GM23338 (cell line): ENCODE measurements at regions not wholly inside any gene's neighbourhood (a gene's known extent, or its start where the extent isn't known, plus 50 kb on each side); places are given as distances from the start of the nearest gene placed in this dataset.

Experiments
- CREB1 ChIP-seq: fragments of 250-450 bp; sonication (Bioruptor Pico); IDR thresholded peaks from 2 replicates; pipeline ENCODE4 v1.5.0; 2020; ENCODE audit warnings: low read depth, mild to moderate bottlenecking, moderate library complexity
- EZH2 ChIP-seq: fragments of 200-600 bp; sonication (generic); IDR thresholded peaks from one replicate; pipeline ENCODE4 v1.8.0; 2017; ENCODE audit warnings: antibody characterized with exemption, mild to moderate bottlenecking, low read depth; ENCODE audit not compliant: unreplicated experiment
- EZH2phosphoT487 ChIP-seq: fragments of 200-600 bp; sonication (generic); IDR thresholded peaks from one replicate; pipeline ENCODE4 v1.8.1; 2018; ENCODE audit warnings: antibody characterized with exemption; ENCODE audit not compliant: unreplicated experiment
- JUNB ChIP-seq: IDR thresholded peaks from one replicate; pipeline ENCODE4 v1.6.1; 2016; ENCODE audit warnings: antibody characterized with exemption; ENCODE audit not compliant: unreplicated experiment
- NANOG ChIP-seq: IDR thresholded peaks from 2 replicates; pipeline ENCODE4 v1.6.1; 2016; ENCODE audit warnings: antibody characterized with exemption, borderline replicate concordance
- POLR2AphosphoS5 ChIP-seq: IDR thresholded peaks from 2 replicates; pipeline ENCODE4 v1.6.1; 2016; ENCODE audit warnings: antibody characterized with exemption, low read depth
- STAT1 ChIP-seq: IDR thresholded peaks from one replicate; pipeline ENCODE4 v1.6.1; 2016; ENCODE audit warnings: antibody characterized with exemption; ENCODE audit not compliant: unreplicated experiment
- ZNF114 ChIP-seq: fragments of 250-450 bp; sonication (Bioruptor Pico); IDR thresholded peaks from 2 replicates; pipeline ENCODE4 v1.5.0; 2020; ENCODE audit warnings: mild to moderate bottlenecking, moderate library complexity
- ZNF331 ChIP-seq: fragments of 250-450 bp; sonication (Bioruptor Pico); IDR thresholded peaks from 2 replicates; pipeline ENCODE4 v1.5.0; 2020; ENCODE audit warnings: low read depth, mild to moderate bottlenecking, moderate library complexity
- TF ChIP-seq, protein P1 (sequence below), 2 experiments: fragments of 200-600 bp in 1 of 2; sonication (generic) in 1 of 2; conservative IDR thresholded peaks; 2 replicates each; pipeline versions ENCODE4 v1.5.1 to v1.6.1; 2016 to 2017; ENCODE audit warnings: antibody characterized with exemption in 2 of 2, low read depth in 2 of 2, mild to moderate bottlenecking in 2 of 2, moderate library complexity in 1 of 2
- TF ChIP-seq, protein P2 (sequence below): IDR thresholded peaks from one replicate; pipeline ENCODE4 v1.6.1; 2018; ENCODE audit warnings: antibody characterized with exemption; ENCODE audit not compliant: unreplicated experiment
- TF ChIP-seq, protein P3 (sequence below): IDR thresholded peaks from 2 replicates; pipeline ENCODE4 v1.6.1; 2016; ENCODE audit warnings: antibody characterized with exemption
- TF ChIP-seq, protein P4 (sequence below): fragments of 250-450 bp; sonication (Bioruptor Pico); IDR thresholded peaks from 2 replicates; pipeline ENCODE4 v1.5.0; 2020; ENCODE audit warnings: mild to moderate bottlenecking, moderate library complexity

DNA sequence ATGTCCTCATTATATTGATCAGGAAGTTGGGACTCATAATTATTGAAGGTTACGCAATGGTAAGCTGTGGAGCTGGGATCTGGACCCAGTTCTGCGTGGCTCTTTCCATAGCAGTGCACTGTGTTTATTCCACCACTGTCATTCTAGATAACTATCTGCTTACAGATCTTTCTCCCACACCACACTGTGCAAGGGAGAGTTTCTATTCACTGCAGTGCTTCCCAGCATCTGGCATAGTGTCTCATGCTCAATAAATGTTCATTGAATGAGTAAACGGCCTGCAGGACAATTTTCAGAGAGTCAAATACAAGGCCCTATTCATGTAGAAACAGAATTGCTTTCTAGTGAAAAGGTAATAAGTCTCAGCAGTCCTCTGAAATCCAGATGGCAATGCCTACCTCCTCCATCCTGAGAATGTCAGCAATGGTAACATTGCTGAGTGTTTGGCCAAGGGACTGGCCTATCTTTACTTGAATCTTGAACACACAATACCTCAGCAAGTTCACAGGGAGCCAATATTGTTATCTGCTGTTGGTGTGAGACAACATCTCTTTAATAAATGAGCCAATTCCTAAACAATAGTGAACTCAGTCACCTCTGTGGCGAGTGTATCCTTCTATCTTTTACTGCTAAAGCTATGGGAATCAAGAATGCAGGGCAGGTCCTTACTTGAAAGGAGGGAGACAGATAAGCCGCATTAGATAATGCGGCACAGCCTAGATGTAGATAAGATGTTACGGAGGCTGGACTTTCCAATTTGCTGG lies 332.4 kb upstream of the PRICKLE1 start:
- TF ChIP-seq, protein P1, sequence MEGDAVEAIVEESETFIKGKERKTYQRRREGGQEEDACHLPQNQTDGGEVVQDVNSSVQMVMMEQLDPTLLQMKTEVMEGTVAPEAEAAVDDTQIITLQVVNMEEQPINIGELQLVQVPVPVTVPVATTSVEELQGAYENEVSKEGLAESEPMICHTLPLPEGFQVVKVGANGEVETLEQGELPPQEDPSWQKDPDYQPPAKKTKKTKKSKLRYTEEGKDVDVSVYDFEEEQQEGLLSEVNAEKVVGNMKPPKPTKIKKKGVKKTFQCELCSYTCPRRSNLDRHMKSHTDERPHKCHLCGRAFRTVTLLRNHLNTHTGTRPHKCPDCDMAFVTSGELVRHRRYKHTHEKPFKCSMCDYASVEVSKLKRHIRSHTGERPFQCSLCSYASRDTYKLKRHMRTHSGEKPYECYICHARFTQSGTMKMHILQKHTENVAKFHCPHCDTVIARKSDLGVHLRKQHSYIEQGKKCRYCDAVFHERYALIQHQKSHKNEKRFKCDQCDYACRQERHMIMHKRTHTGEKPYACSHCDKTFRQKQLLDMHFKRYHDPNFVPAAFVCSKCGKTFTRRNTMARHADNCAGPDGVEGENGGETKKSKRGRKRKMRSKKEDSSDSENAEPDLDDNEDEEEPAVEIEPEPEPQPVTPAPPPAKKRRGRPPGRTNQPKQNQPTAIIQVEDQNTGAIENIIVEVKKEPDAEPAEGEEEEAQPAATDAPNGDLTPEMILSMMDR (conservative IDR thresholded peaks at IDR 0.05; ENCODE audit: low read depth in 2 of 2) = no peak
- TF ChIP-seq ZNF331 (CRISPR knock-in tag) (no peak), CREB1 (CRISPR knock-in tag) (no peak), POLR2AphosphoS5 (no peak), EZH2 (no peak), EZH2phosphoT487 (no peak), NANOG (no peak), JUNB (no peak), ZNF114 (CRISPR knock-in tag) (no peak), STAT1 (no peak)
- TF ChIP-seq, protein P2, sequence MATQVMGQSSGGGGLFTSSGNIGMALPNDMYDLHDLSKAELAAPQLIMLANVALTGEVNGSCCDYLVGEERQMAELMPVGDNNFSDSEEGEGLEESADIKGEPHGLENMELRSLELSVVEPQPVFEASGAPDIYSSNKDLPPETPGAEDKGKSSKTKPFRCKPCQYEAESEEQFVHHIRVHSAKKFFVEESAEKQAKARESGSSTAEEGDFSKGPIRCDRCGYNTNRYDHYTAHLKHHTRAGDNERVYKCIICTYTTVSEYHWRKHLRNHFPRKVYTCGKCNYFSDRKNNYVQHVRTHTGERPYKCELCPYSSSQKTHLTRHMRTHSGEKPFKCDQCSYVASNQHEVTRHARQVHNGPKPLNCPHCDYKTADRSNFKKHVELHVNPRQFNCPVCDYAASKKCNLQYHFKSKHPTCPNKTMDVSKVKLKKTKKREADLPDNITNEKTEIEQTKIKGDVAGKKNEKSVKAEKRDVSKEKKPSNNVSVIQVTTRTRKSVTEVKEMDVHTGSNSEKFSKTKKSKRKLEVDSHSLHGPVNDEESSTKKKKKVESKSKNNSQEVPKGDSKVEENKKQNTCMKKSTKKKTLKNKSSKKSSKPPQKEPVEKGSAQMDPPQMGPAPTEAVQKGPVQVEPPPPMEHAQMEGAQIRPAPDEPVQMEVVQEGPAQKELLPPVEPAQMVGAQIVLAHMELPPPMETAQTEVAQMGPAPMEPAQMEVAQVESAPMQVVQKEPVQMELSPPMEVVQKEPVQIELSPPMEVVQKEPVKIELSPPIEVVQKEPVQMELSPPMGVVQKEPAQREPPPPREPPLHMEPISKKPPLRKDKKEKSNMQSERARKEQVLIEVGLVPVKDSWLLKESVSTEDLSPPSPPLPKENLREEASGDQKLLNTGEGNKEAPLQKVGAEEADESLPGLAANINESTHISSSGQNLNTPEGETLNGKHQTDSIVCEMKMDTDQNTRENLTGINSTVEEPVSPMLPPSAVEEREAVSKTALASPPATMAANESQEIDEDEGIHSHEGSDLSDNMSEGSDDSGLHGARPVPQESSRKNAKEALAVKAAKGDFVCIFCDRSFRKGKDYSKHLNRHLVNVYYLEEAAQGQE = no peak
- TF ChIP-seq, protein P3, sequence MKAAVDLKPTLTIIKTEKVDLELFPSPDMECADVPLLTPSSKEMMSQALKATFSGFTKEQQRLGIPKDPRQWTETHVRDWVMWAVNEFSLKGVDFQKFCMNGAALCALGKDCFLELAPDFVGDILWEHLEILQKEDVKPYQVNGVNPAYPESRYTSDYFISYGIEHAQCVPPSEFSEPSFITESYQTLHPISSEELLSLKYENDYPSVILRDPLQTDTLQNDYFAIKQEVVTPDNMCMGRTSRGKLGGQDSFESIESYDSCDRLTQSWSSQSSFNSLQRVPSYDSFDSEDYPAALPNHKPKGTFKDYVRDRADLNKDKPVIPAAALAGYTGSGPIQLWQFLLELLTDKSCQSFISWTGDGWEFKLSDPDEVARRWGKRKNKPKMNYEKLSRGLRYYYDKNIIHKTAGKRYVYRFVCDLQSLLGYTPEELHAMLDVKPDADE = no peak
- TF ChIP-seq, protein P4, sequence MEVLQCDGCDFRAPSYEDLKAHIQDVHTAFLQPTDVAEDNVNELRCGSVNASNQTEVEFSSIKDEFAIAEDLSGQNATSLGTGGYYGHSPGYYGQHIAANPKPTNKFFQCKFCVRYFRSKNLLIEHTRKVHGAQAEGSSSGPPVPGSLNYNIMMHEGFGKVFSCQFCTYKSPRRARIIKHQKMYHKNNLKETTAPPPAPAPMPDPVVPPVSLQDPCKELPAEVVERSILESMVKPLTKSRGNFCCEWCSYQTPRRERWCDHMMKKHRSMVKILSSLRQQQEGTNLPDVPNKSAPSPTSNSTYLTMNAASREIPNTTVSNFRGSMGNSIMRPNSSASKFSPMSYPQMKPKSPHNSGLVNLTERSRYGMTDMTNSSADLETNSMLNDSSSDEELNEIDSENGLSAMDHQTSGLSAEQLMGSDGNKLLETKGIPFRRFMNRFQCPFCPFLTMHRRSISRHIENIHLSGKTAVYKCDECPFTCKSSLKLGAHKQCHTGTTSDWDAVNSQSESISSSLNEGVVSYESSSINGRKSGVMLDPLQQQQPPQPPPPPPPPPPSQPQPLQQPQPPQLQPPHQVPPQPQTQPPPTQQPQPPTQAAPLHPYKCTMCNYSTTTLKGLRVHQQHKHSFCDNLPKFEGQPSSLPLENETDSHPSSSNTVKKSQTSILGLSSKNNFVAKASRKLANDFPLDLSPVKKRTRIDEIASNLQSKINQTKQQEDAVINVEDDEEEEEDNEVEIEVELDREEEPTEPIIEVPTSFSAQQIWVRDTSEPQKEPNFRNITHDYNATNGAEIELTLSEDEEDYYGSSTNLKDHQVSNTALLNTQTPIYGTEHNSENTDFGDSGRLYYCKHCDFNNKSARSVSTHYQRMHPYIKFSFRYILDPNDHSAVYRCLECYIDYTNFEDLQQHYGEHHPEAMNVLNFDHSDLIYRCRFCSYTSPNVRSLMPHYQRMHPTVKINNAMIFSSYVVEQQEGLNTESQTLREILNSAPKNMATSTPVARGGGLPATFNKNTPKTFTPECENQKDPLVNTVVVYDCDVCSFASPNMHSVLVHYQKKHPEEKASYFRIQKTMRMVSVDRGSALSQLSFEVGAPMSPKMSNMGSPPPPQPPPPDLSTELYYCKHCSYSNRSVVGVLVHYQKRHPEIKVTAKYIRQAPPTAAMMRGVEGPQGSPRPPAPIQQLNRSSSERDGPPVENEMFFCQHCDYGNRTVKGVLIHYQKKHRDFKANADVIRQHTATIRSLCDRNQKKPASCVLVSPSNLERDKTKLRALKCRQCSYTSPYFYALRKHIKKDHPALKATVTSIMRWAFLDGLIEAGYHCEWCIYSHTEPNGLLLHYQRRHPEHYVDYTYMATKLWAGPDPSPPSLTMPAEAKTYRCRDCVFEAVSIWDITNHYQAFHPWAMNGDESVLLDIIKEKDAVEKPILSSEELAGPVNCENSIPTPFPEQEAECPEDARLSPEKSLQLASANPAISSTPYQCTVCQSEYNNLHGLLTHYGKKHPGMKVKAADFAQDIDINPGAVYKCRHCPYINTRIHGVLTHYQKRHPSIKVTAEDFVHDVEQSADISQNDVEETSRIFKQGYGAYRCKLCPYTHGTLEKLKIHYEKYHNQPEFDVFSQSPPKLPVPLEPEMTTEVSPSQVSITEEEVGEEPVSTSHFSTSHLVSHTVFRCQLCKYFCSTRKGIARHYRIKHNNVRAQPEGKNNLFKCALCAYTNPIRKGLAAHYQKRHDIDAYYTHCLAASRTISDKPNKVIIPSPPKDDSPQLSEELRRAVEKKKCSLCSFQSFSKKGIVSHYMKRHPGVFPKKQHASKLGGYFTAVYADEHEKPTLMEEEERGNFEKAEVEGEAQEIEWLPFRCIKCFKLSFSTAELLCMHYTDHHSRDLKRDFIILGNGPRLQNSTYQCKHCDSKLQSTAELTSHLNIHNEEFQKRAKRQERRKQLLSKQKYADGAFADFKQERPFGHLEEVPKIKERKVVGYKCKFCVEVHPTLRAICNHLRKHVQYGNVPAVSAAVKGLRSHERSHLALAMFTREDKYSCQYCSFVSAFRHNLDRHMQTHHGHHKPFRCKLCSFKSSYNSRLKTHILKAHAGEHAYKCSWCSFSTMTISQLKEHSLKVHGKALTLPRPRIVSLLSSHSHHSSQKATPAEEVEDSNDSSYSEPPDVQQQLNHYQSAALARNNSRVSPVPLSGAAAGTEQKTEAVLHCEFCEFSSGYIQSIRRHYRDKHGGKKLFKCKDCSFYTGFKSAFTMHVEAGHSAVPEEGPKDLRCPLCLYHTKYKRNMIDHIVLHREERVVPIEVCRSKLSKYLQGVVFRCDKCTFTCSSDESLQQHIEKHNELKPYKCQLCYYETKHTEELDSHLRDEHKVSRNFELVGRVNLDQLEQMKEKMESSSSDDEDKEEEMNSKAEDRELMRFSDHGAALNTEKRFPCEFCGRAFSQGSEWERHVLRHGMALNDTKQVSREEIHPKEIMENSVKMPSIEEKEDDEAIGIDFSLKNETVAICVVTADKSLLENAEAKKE = no peak
